Sigmoid colon (tissue), 4 donors: ENCODE measurements at regions not wholly inside any gene's neighbourhood (a gene's known extent, or its start where the extent isn't known, plus 50 kb on each side); places are given as distances from the start of the nearest gene placed in this dataset.

Source experiments
- EP300 ChIP-seq, 4 donors: sonication (generic); formaldehyde crosslinking; IDR thresholded peaks; one replicate each; pipeline ENCODE4 v1.6.1; 2017; ENCODE audit warnings: antibody characterized with exemption in 4 of 4
- POLR2AphosphoS5 ChIP-seq, 4 donors: sonication (generic); formaldehyde crosslinking; IDR thresholded peaks; one replicate each; pipeline ENCODE4 v1.6.1; 2017; ENCODE audit warnings: antibody characterized with exemption in 4 of 4
- TF ChIP-seq, protein P1 (sequence below), 4 experiments: fragments of 450-650 bp in 3 of 4; fragments of 200-600 bp in 1 of 4; IDR thresholded peaks; one replicate each; pipeline ENCODE4 v1.5.1; 2016 to 2019; ENCODE audit warnings: antibody characterized with exemption in 4 of 4, mild to moderate bottlenecking in 3 of 4, moderate library complexity in 2 of 4

- TF ChIP-seq, protein P1, sequence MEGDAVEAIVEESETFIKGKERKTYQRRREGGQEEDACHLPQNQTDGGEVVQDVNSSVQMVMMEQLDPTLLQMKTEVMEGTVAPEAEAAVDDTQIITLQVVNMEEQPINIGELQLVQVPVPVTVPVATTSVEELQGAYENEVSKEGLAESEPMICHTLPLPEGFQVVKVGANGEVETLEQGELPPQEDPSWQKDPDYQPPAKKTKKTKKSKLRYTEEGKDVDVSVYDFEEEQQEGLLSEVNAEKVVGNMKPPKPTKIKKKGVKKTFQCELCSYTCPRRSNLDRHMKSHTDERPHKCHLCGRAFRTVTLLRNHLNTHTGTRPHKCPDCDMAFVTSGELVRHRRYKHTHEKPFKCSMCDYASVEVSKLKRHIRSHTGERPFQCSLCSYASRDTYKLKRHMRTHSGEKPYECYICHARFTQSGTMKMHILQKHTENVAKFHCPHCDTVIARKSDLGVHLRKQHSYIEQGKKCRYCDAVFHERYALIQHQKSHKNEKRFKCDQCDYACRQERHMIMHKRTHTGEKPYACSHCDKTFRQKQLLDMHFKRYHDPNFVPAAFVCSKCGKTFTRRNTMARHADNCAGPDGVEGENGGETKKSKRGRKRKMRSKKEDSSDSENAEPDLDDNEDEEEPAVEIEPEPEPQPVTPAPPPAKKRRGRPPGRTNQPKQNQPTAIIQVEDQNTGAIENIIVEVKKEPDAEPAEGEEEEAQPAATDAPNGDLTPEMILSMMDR (IDR thresholded peaks at IDR 0.05) = no peak
- TF ChIP-seq EP300 (IDR thresholded peaks at IDR 0.05) = no peak
- TF ChIP-seq POLR2AphosphoS5 (IDR thresholded peaks at IDR 0.05) = no peak
Observed at GRCh38 chr6:132205946-132206345, 195.3 kb downstream of the MOXD1 start.
